Midbrain (tissue), 1 donor: ENCODE measurements at regions not wholly inside any gene's neighbourhood (a gene's known extent, or its start where the extent isn't known, plus 50 kb on each side); places are given as distances from the start of the nearest gene placed in this dataset.

Source experiments
- DNase-seq: peaks from one replicate; lab custom pipeline; 2025; lab: John Stamatoyannopoulos, UW

DNA sequence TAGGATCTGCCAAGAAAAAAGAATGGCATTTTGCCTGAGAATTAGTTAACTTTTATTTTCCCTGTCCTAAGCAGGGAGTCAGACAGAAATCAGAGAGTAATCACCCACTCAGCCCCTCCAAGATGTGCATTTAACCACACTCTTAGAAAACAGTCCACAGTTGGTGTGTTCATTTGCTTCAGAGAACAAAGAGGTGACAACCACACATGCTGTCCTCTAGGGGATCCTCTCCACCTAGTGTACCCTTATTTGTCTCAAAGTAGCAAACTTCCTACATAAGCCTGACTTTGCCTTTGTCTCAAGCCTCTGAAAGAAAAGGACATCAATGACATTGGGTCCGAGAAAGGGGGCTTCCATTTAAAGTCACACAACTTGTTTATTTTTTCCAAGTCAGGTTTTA is 107.0 kb upstream of the RFC3 start:
- no peak for DNase-seq

DNA sequence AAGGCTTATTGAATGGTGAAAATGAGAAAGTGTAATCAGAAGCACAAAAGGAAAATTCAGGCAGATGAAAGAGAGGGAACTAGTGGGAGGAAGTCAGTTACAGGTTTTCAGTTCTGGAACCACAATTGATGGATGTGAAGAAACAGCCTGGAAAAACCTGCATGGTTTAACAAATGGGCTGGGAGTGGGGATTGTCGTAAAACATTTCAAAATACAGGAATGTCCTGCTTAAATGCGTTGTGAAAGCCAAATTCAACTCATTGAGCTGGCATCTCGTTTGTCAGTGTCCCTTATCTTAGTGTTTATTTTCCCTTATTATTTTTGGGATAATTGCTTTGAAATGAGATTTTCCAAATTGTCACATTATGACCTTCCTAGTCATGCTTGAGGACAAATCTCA is 106.5 kb upstream of the RFC3 start:
- DNase-seq = no peak

DNA sequence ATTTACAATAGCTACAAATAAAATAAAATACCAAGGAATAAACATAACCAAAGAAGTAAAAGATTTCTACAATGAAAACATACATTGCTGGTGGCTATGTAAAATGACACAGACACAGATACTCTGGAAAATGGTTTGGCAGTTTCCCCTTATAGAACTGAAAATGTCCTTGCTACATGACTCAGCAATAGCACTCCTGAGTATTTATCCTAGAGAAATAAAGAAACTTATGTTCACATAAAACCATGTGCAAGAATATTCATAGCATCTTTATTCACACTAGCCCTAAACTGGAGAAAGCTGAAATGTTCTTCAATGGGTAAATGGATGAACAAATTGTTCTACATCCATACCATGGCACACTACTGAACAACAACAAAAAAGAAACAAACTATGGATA is 100.2 kb upstream of the RFC3 start:
- DNase-seq = no peak

DNA sequence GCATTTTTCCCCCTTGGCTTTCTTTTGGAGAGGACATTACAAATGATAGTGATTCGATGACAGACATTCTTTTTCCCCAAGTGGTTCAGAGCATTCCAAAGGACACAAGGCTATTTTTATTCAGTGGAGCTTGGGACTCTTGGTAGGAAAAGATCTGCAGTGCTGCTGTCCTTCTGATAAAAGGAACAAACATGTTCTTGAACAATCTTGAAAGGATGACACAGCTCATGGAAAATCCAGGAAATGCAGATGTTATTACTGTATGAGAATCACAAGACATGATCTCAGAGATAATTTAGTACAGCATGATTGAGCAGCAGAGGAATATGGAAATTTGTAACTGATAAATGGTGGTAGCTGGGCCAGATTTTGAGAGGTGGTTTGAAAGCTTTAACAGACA is 96.2 kb upstream of the RFC3 start:
- DNase-seq = no peak

DNA sequence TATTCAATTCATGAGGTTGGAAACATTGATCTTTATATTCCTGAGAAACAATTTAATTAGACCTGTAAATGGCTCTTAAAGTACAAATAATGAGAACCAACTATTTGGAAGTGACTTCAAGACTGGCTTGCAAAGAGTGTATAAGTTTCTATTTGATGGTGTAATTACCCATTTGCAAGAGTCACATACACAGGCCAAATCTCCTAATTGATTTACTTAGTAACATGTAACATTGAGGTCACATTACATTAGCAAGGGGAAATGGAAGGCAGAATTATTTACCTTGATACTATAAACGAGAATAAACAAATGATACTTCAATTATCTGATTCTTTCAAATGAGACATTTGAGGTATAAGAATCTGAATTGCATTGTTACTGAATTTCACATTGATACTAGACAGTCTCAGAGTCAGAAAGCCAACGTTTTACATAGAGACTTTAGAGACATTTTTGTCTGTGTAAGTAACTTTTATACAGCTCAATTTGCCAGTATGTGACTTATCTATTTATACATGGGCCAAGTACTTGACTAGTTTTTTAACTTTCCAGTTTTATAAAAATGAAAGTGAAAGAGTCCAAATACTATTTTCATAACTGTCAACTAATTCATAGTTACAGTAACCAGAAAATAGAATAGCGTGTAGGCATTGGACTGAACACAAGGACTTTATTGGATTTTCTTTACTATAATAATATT is 95.6 kb upstream of the RFC3 start:
- DNase-seq = no peak

DNA sequence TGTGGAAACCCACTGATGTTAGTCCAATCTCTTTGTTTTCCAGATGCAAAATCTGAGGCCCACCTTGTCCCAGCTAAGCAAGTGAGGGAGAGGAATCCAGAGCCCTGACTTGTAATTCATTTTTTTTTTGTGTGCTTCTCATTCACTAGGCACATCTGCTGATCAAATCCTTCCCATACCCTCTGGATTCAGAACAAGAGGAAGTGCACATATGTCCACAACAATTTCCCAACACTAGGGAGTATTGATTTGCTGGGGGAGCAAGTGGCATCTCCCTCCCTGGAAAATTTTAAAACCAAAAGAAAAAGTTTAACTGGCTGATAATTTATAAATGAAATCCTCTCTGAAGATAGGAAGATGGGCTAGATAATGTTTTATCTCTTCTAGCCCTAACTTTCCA is 94.6 kb upstream of the RFC3 start:
- no peak for DNase-seq

DNA sequence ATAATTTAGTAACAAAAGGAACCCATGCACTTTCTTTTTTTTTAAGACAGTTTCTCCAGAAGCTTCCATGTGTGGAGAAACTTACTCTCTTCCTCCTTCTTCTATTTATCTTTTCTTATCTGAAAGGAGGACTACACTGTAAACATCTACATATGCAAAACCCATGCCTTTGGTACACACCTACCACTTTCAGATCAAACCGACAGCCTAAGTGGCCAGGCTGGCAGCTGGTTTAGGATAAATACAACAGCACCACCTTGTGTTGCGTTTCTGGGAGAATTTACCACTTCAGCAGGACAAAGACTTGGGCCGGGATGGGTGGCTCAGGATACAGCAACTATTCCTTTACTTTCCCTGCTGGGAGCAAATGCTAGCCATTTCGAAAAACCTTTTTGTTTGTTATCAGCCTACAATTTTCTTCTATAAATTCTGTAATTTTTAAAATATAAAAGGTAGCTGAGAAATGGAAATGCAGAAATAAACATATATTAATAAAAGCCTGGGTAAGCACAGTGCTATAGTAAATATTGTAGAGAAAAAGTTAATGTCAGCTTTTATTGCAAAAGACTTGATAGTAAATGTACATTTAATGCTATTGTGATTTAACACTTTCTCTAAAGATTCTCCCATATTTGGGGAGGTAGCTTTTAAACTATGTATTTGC is 94.0 kb upstream of the RFC3 start:
- peak; percentile 91 for DNase-seq

DNA sequence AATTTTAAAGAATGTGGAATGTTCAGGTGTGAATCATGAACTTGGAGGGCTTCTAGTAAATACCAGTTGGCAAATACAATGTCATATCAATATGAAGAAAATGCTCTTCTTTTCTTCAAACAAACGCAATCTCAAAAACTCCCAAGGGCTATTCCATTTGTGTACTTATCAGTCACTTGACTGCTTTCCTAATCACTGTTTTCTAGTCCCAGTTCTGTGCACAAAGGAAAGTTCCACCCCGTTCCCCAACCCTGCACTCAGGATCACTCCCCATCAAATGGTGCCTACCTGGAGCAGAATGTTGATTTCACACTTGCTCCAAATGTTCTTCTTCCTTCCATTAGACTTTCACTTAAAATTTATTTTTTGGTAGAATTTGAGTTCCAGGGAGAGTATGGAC is 92.6 kb upstream of the RFC3 start:
- DNase-seq = no peak

DNA sequence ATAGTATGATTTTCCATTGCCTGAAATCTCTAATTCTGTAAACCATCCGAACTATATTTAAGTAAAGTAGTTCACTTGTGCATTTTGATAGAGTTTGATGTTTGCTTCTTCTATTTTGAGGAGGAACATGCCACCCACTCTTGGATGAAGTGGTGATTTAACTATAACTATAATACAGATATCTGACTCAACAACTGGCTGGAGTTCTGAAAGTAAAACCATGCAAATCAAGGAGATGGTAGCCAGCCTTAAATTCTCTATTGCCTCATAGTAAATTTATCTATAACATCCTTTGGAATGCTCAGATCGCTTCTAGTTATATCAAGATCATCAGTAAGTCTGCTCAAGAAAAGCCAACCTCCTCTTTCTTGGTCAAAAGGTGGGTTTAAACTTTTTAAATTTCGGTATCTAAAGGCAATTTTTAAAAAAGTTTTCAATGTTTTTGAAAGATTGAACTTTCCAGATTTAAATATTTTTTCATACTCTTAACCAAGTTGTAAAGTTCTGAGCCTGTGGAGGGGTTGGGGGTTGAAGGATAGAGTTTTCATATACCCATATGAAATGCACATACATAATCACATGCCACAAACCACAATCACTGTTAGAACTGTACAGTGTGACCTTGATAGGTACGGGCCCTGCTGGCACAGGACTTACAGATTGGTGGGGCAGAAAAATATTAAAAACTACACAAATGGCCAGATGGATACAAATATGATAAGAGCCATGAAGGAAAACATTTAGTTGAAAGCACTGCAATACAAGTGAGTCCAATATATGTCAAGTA is 90.5 kb upstream of the RFC3 start:
- no peak for DNase-seq

DNA sequence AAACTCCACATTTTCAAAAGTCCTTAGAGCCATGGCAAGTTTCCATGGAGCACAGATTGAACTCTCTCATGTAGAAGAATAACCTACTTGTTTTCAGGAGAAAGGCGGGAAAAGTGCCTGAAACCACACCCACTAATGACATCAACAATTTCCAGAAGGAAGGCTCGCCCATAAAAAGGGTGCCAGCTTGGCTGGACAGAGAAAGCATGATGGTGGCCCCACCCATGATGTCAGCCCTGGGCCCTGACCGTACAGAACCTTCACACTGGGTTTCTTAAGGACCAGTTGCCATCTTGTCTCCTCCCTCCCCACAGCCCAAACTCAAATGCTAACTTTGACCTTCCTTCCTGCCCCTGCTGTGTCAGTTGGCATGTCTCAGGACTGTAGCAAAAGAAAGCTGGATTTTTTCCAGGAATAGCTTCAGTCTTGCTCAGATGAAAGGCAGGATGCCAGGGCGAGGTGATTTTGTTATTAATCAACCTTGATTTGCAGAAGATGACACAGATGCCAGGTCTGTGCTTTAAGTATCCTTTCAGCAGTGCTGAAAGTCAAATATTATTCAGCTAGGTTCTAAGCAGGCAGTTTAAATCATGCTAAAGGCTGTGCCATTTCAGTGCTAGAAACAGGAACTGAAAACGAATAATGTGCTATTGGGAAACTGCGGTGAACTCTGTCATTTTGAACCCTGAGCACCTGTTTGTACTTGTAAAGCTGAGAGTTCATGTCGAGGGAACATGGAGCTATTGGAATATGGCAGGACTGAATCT is 89.5 kb upstream of the RFC3 start:
- no peak for DNase-seq

DNA sequence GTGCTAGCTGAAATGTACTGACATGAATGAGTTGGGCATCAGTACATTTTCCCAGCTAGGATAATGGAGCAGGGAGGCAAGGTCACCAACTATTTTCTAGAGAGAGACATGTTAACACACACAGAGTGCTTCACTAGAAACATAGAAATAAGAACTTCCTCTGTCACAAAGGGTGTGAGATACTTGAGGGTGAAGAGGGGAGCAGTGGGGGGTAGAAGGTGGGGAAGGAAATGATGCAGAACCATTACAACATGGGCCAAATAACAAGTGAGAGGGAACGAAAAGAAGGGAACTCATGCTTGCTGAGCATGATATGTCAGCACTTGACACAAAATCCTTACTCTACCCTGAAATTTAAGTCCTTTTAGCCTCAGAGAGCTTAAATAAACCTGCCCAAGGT is 87.8 kb upstream of the RFC3 start:
- peak; percentile 7 for DNase-seq

DNA sequence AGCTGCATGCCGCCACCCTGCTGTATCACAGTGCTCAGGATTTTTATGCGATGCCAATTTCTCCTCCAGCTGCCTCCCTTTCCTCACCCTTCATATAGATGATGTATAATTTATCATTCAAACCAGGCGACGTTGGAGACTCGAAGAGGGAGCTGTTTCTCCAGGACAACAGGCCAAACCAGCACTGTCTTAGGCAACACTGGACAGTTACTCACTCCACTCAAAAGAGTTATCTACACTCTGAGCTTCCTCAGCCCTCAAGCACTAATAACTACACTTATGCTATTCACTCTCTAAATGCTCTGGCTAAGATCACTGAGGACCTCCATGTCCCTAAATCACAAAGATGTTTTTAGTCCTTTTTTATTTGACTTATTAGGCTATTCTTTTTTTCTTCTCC is 87.3 kb upstream of the RFC3 start:
- no peak for DNase-seq

DNA sequence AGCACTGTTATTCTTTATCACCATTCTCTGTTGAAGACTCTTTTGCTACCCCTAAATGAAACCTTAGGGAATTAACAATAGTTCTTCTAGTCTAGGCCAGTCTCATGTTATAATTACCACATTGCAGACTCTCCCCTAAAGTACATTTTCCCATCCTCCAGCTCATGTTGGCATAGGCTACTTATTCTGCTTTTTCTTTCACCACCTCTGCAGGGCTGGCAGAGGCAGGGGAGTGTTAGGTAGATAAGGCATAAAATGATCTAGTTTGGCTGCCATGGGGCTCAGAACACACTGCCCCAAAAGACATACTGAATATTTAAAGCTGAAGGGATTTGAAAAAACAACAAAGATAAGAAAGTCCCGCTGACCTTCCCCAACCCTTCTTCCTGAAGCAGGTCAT is 82.7 kb upstream of the RFC3 start:
- no peak for DNase-seq

DNA sequence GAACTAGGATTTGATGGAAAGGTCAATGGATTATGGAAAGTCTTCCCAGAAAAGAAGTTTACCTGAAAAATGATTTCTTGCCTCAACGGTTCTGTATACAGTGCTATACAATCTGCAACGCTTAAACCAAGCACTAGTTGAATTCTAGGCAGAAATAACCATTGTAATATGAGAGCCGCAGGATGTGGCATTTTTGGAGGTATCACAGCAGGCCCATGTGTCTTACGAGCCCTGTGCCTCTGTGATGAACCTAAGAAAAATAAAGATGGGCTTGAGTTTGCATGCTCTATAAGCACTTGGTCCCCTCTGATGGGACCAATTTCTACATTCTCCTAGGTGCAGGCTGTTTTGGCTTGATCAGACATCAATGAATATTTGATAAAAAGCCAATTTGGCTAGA is 78.7 kb upstream of the RFC3 start:
- no peak for DNase-seq

DNA sequence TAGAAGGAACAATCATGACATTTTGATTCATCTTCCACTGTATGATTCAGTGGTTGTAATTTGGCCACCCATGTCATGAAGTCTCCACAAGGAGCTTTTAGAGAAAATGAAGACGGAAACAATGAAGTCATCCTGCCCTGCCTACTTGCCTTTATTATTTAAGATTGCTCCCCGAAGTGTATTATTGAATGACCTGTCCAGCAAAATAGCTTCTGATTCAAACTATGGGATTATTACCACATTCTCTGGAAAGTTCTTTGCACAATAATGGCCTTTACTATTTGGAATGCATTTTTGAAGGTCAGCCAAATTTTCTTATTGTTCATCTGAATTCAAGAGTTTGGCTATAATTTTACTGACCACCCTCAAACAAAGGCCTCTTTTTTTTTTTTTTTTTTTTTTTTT is 77.8 kb upstream of the RFC3 start:
- no peak for DNase-seq

DNA sequence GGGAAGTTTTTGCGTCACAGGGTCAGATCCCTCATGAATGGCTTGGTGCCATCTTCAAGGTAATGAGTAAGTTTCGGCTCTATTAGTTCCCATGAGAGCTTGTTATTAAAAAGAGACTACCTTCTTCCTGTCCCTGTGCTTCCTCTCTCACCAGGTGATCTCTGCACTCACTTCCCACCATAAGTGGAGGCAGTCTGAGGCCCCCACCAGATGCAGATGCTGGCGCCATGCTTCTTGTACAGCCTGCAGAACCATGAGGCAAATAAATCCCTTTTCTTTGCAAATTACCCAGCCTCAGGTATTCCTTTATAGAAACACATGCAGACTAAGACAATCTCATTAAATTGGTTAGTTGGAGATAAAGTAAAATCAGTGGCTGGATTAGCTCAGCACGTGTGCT is 75.6 kb upstream of the RFC3 start:
- no peak for DNase-seq

DNA sequence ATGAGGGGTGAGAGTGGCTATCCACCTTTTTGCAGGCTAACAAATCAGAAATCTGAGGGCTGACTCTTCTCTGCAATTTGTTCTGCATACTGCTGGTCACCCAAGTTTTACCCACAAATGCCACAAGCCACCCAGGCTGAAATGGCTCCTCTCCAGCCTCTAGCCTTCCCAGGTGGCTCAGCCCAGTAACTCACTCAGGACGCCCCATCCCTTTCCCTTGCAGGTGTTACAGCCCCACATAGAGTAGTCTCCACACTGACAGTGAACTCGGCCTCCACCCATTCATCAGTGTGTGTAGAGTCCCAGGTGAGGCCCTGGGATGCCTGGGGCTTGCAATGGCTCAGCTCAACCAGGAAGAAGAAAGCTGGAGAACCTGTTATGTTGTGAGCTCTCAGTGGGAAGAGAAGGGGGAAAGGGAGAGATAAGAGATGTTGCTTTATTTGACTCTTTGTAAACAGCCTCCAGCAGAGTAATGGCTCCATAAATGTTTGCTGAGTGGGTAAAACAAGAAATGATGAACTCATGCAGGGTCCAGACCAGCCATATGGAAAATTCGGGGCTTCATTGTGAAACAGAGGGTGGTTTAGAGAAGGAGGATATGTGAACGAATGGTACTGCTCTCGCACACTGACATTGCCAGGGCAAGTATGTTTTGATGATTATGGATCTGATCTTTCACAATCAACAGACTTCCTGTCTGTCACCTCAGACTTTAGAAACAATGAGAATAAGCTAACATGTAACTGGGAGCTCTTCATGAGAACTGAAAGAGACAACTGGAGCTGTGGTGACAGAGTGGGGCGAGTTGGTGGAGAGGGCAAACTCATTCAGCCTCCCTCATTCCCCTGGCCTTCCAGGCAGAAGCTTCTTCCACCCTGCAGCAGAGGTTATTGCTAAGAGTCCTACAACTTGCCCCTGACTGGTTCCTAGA is 74.2 kb upstream of the RFC3 start:
- no peak for DNase-seq

DNA sequence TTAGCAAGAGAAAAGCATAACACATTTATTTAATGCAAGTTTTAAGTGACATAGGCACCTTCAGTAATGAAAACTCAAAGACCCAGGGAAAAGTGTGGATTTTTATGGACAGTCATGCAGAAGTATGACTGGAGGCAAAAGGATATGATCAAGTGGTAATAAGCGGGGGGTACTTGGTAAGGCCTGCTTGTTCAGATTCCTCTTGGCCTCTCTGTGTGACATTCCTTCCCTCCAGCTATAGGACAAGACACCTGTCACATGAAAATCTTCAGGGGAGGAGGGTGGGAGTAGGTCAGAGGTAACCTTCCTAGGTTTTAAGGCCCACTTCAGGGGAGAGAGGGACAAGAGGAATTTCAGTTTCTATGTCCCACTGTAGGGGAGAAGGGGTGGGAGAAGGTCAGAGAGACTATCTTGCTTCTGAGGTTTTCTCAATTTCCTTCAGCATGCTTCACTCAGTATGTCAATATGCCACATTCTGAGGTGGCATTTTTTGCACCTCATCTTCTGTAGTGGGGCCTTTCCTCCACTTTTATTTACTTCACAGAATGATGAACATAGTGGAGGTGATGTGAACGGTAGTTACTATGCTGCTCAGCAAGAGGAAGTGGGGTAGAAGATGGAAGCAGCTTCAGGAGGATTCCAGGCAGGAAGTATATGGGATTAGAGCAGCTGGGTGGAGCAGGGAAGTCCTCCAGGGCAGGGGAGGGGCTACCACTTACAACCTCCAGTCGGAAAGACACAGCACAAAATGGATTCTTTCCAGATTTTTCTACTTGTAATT is 73.2 kb upstream of the RFC3 start:
- no peak for DNase-seq

DNA sequence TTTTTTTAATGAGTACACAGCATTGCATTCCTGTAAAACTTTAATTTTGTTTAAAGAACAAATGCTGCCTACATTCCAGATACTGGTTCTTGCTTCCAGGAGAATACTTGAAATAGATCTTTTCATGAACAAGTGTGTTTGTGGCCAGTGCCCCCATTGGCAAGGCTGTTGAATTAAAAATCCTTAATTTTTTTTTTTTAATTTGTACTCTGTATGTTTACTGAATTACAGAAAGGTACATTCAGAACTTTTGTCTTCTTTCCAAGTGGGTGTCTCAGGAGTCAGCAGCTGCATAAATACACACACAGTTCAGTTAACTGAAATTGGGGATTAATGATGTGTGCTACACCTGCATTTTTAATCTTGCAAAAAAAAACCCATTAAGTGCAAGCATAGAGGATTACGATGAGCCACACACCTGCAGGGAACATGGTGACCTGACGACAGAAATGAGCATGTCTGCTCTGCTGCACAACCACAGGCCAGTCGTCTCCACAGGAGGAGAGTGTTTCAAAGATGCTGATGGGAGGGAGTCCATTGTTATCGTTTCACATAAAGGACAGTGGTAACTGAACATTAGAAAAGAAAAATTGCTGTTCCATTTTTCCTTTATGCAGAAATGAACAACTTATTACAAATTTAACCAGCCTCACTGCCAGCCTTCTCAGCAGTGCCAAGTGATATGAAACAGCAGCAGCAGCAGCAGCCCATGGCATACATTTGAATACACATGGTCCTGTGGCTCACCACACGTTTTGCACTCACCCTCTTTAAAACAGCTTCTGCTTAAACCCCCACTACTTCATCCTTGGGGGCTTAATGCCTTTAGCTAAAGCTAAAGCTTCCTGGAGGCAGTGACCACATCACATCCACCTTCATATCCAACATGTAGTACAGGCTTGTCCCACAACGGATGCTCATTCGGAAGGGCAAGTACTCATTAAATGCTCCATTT is 72.3 kb upstream of the RFC3 start:
- DNase-seq = no peak
